ENCODE measurements at regions not wholly inside any gene's neighbourhood (a gene's known extent, or its start where the extent isn't known, plus 50 kb on each side); places are given as distances from the start of the nearest gene placed in this dataset.

GRCh38 chr6:133159255-133159795 lies 81.8 kb upstream of the EYA4 start:
- H3K27ac ChIP-seq, result no peak overlapping the region
- TF ChIP-seq ZFX (IDR thresholded peaks at IDR 0.05; ENCODE audit: borderline replicate concordance), result no peak
- TF ChIP-seq, protein P1, sequence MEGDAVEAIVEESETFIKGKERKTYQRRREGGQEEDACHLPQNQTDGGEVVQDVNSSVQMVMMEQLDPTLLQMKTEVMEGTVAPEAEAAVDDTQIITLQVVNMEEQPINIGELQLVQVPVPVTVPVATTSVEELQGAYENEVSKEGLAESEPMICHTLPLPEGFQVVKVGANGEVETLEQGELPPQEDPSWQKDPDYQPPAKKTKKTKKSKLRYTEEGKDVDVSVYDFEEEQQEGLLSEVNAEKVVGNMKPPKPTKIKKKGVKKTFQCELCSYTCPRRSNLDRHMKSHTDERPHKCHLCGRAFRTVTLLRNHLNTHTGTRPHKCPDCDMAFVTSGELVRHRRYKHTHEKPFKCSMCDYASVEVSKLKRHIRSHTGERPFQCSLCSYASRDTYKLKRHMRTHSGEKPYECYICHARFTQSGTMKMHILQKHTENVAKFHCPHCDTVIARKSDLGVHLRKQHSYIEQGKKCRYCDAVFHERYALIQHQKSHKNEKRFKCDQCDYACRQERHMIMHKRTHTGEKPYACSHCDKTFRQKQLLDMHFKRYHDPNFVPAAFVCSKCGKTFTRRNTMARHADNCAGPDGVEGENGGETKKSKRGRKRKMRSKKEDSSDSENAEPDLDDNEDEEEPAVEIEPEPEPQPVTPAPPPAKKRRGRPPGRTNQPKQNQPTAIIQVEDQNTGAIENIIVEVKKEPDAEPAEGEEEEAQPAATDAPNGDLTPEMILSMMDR (IDR thresholded peaks at IDR 0.05), result no peak

DNA sequence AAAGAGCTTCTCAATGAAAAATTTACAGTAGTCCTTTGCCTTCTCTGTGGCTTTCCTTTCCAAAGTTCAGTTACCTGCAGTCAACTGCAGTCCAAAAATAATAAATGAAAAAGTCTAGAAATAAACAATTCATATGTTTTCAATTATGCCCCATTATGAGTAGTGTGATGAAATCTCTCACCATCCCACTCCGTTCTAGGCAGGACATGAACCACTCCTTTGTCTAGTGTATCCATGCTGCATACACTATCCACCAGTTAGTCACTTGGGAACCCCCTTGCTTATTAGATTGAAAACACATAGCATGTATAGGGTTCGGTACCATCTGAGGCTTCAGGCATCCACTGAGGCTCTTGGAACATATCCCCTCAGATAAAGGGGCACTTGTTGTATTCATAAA lies 80.6 kb upstream of the EYA4 start:
- TF ChIP-seq, protein P1 (IDR thresholded peaks at IDR 0.05), result no peak
- no peak for TF ChIP-seq ZFX (IDR thresholded peaks at IDR 0.05; ENCODE audit: borderline replicate concordance)
- no peak overlapping the region for H3K27ac ChIP-seq

GRCh38 chr6:133165235-133165634 lies 75.9 kb upstream of the EYA4 start:
- H3K27ac ChIP-seq, result no peak overlapping the region
- TF ChIP-seq, protein P1 (IDR thresholded peaks at IDR 0.05), result no peak
- TF ChIP-seq ZFX (IDR thresholded peaks at IDR 0.05; ENCODE audit: borderline replicate concordance), result no peak

DNA sequence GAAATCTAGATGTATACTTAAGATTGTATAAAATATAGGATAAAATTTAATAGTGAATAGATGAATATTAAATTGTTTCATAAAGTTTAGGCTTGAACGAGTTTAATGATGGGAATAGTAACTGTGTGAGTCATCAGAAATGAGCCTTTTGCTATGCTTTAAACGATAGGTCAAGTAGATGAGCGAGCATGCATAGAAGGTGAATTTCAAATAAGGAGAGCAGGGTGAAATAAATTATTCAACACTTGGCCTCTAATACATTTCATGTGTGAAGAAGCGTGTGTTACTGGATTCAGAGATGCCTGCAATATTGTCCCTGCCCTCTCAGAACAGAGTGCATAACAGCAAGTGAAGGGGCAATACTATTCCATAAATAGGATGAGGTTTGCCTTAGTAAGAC lies 74.4 kb upstream of the EYA4 start:
- TF ChIP-seq, protein P1 (IDR thresholded peaks at IDR 0.05), result no peak
- TF ChIP-seq ZFX (IDR thresholded peaks at IDR 0.05; ENCODE audit: borderline replicate concordance), result no peak
- no peak overlapping the region for H3K27ac ChIP-seq

DNA sequence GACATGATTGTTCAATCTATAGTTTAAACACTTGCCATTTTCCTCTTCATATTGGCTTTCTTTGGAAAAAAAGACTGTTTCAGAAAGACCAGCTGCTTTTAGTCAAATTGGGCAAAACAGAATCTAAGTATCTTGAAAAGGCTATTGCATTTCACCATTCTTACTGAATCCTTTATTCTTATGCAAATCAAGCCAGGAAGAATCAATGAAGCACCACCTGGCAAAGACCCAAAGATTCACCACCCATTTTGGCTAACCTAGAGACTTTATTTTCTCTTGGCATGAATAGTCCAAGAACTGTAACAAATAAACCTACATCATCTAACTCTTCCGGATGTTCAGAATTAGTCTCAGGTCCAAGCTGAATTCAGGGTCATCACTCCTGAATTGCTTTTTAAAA lies 71.3 kb upstream of the EYA4 start:
- TF ChIP-seq ZFX (IDR thresholded peaks at IDR 0.05; ENCODE audit: borderline replicate concordance), result no peak
- TF ChIP-seq, protein P1 (IDR thresholded peaks at IDR 0.05), result no peak
- no peak overlapping the region for H3K27ac ChIP-seq

GRCh38 chr6:133170602-133171001 lies 70.6 kb upstream of the EYA4 start:
- no peak overlapping the region for H3K27ac ChIP-seq
- TF ChIP-seq, protein P1 (IDR thresholded peaks at IDR 0.05), result no peak
- TF ChIP-seq ZFX (IDR thresholded peaks at IDR 0.05; ENCODE audit: borderline replicate concordance), result no peak

GRCh38 chr6:133171989-133172604 lies 69.1 kb upstream of the EYA4 start:
- TF ChIP-seq, protein P1 (IDR thresholded peaks at IDR 0.05), result no peak
- no peak overlapping the region for H3K27ac ChIP-seq

Data from 22Rv1 (cell line).